VCaP (cell line): ENCODE measurements at regions not wholly inside any gene's neighbourhood (a gene's known extent, or its start where the extent isn't known, plus 50 kb on each side); places are given as distances from the start of the nearest gene placed in this dataset.

Experiments used
- H3K27ac ChIP-seq: fragments of 450-650 bp; 2 replicates; pipeline ENCODE4 v1.5.1; 2017
- CTCF ChIP-seq: fragments of 450-650 bp; conservative IDR thresholded peaks from 2 replicates; pipeline ENCODE4 v1.5.1; 2017; ENCODE audit warnings: mild to moderate bottlenecking, moderate library complexity

GRCh38 chr3:117630469-117630868, 920.9 kb downstream of the TUSC7 start:
- no peak overlapping the region for H3K27ac ChIP-seq
- no peak for TF ChIP-seq CTCF

- no peak overlapping the region for H3K27ac ChIP-seq
- TF ChIP-seq CTCF = no peak
Measured at GRCh38 chr3:117630885-117631284, 921.3 kb downstream of the TUSC7 start.

GRCh38 chr3:117631781-117632180, 922.2 kb downstream of the TUSC7 start:
- TF ChIP-seq CTCF = no peak
- H3K27ac ChIP-seq = no peak overlapping the region

DNA sequence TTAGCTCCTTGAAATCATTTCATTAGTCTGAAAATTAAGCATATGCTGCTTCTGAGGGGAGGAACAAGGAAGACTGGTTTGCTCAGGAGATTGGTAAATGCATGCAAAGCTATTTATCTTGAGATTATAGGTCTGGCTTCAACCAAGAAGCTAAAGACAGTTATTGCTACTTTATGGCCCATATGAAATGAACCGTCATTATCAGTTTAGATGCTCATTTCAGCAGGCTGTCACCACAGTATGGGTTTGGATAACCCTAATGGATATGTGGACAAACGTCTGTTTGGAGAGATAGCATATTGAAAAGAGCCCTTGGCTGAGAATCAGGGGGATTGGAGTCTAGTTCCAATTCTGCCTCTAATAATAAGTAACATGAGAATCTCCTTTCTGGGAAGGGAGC, 922.6 kb downstream of the TUSC7 start:
- H3K27ac ChIP-seq = no peak overlapping the region
- TF ChIP-seq CTCF = no peak

DNA sequence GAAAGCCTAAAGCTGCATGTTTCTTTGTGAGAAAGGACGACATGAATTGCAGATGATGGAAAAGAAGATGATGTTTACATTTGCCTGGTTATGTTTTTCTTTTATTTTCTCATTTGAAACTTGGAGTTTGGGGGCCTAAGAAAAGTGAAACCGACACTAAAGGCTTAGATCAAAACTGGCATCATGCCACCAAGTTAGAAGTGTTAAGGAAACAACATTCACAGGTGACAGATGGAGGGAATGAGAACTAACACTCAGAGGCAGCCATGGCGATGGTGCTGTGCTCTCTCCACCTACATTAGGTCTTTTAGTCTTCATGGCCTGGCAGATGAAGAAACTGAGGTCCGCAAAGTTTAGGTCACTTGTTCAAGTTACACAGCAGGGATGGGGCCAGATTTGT, 923.6 kb downstream of the TUSC7 start:
- TF ChIP-seq CTCF = no peak
- H3K27ac ChIP-seq = no peak overlapping the region

GRCh38 chr3:117637666-117638065, 928.1 kb downstream of the TUSC7 start:
- TF ChIP-seq CTCF = no peak
- H3K27ac ChIP-seq = no peak overlapping the region

DNA sequence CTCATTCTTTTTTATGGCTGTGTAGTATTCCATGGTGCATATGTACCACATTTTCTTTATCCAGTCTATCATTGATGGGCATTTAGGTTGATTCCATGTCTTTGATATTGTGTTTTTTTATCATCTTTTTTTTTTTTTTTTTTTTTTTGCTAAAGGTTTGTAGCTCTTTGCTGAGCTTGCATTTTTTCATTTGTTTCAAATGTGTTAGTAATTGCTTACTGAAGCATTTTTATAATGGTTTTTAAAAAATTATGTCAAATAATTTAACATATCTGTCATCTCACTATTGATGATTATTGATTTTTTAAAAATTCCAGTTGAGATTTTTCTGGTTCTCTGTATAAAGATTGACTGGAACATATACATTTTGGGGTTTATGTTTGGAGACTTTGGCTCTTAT, 934.6 kb downstream of the TUSC7 start:
- no peak for TF ChIP-seq CTCF
- H3K27ac ChIP-seq = no peak overlapping the region
